ENCODE measurements at regions not wholly inside any gene's neighbourhood (a gene's known extent, or its start where the extent isn't known, plus 50 kb on each side); places are given as distances from the start of the nearest gene placed in this dataset.
A peak's percentile ranks its signal among the peaks of the same experiment; 100 is the strongest.

DNA sequence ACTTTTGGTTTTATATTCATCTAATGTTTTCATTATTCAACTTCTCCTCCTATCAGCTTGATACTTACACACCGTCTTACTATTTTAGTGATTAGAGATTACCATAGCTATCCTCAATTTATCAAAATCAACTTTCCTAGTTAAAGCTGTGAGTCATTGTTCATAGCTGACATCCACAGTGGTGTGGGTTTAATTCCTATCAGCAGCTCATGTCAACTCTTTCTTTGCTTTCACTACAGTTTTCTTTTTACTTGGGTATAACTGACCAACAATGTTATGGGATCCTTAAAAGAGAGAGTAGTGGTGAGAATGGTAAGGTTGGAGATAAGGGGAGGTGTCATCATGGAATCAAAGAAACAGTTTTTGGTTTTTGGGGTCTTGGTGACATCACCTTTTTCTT, 112.7 kb downstream of the NFKBIZ start:
- ATAC-seq (no peak), DNase-seq (no peak)
- H3K27ac ChIP-seq = no peak overlapping the region
- peaks cover 0 to 5% (median 0%) of the 10 kb centered on the region in 4 donors for H3K9me3 ChIP-seq
- no peaks in the 10 kb centered on the region for H3K36me3 ChIP-seq
- intact Hi-C loops (cut with DNase I) = no loop called here
- no peaks in the 10 kb centered on the region for H3K4me1 ChIP-seq
- WGBS (ENCODE audit: insufficient coverage, low coverage, low lambda C conversion rate, missing lambda C conversion rate) = 54% methylated on average over 1 of the region's 1 CpG
- H3K4me3 ChIP-seq = no peak overlapping the region
- no peaks in the 10 kb centered on the region for H3K27me3 ChIP-seq
- TF ChIP-seq POLR2A (IDR thresholded peaks at IDR 0.05) (no peak), CTCF (IDR thresholded peaks at IDR 0.05) (no peak)

DNA sequence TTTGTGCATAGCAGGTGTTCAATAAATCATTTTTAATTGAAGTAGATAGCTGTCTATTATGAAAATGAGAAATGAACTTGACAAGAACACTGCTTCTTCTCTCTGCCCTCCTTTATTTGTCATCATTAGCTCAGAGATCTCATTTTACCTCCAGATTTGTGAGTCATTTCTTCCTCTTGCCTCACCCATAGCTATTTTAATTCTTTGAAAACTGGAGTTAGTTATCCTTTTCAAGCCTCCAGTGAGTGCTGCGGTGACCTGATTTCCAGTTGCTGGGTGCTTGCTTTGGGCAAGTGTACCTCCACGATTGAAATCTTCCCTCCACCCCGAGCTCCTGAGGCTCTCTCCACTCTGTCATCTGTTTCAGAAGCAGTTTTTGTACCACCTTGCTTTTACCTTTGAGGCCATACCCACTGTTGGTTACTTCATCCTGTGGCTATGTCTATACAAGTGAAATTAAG, 114.6 kb downstream of the NFKBIZ start:
- TF ChIP-seq CTCF (IDR thresholded peaks at IDR 0.05) = no peak
- TF ChIP-seq POLR2A (IDR thresholded peaks at IDR 0.05) = no peak
- intact Hi-C loops (cut with DNase I) = no loop called here
- no peaks in the 10 kb centered on the region for H3K27me3 ChIP-seq
- H3K9me3 ChIP-seq = peaks cover 0 to 5% (median 0%) of the 10 kb centered on the region in 4 donors
- 69% methylated on average over 2 of the region's 3 CpGs for WGBS (ENCODE audit: insufficient coverage, low coverage, low lambda C conversion rate, missing lambda C conversion rate)
- H3K4me1 ChIP-seq = no peaks in the 10 kb centered on the region
- H3K4me3 ChIP-seq = no peak overlapping the region
- ATAC-seq (no peak), DNase-seq (no peak)
- no peak overlapping the region for H3K27ac ChIP-seq
- no peaks in the 10 kb centered on the region for H3K36me3 ChIP-seq

- H3K4me1 ChIP-seq = no peaks in the 10 kb centered on the region
- no peak for DNase-seq
- H3K27me3 ChIP-seq = no peaks in the 10 kb centered on the region
- 94% methylated on average over 3 of the region's 4 CpGs for WGBS (ENCODE audit: insufficient coverage, low coverage, low lambda C conversion rate, missing lambda C conversion rate)
- peaks cover 0 to 5% (median 0%) of the 10 kb centered on the region in 4 donors for H3K9me3 ChIP-seq
- H3K36me3 ChIP-seq = no peaks in the 10 kb centered on the region
- H3K27ac ChIP-seq = no peak overlapping the region
- intact Hi-C loops (cut with DNase I) = no loop called here
- no peak overlapping the region for H3K4me3 ChIP-seq
- no peak for ATAC-seq
- TF ChIP-seq POLR2A (IDR thresholded peaks at IDR 0.05) (no peak), CTCF (IDR thresholded peaks at IDR 0.05) (no peak)
These were observed 115.5 kb downstream of the NFKBIZ start for GRCh38 chr3:101964861-101965260.

DNA sequence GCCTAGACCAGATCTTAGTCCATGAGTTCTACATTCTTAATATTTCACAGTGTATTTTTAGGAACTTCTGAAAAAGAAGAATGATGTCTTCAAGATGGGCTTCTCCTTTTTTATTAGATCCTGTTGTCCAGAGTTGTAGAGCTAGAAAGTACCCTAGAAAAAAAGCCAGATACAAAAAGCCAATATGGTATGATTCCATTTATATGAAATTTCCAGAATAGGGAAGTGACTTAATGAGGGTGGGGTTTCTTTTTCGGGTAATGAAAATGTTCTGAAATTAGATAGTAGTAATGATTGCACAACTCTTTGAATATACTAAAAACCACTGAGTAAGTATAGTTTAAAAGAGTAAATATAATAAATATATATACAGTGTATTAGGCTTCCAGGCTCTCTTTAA, 116.9 kb downstream of the NFKBIZ start:
- no peak overlapping the region for H3K27ac ChIP-seq
- no peaks in the 10 kb centered on the region for H3K4me1 ChIP-seq
- H3K36me3 ChIP-seq = no peaks in the 10 kb centered on the region
- WGBS (ENCODE audit: insufficient coverage, low coverage, low lambda C conversion rate, missing lambda C conversion rate) = 30% methylated on average over 1 of the region's 1 CpG
- intact Hi-C loops (cut with DNase I) = no loop called here
- no peak overlapping the region for H3K4me3 ChIP-seq
- H3K9me3 ChIP-seq = no peaks in the 10 kb centered on the region
- no peaks in the 10 kb centered on the region for H3K27me3 ChIP-seq
- peak in 1 of 4 donors; percentile 22 for ATAC-seq
- no peak for DNase-seq
- TF ChIP-seq CTCF (IDR thresholded peaks at IDR 0.05) = no peak

- WGBS (ENCODE audit: insufficient coverage, low coverage, low lambda C conversion rate, missing lambda C conversion rate) = 80% methylated on average over 4 of the region's 4 CpGs
- TF ChIP-seq POLR2A (IDR thresholded peaks at IDR 0.05) (no peak), CTCF (IDR thresholded peaks at IDR 0.05) (no peak)
- no peak overlapping the region for H3K27ac ChIP-seq
- no peaks in the 10 kb centered on the region for H3K4me1 ChIP-seq
- no peak for ATAC-seq
- H3K9me3 ChIP-seq = no peaks in the 10 kb centered on the region
- intact Hi-C loops (cut with DNase I) = no loop called here
- H3K4me3 ChIP-seq = no peak overlapping the region
- no peaks in the 10 kb centered on the region for H3K36me3 ChIP-seq
- DNase-seq = no peak
- no peaks in the 10 kb centered on the region for H3K27me3 ChIP-seq
These were observed 120.9 kb downstream of the NFKBIZ start for GRCh38 chr3:101970212-101970611.

Measured in right lobe of liver (tissue), 6 donors.